Immature natural killer cell (primary cell): ENCODE measurements at regions not wholly inside any gene's neighbourhood (a gene's known extent, or its start where the extent isn't known, plus 50 kb on each side); places are given as distances from the start of the nearest gene placed in this dataset.
"Not testable (repeated sequence)": the region's sequence is repeated elsewhere in the genome, so short reads cannot be mapped to it uniquely, and the experiment has no call there.

ENCODE experiments used
- DNase-seq, 3 donors: peaks; one replicate each; pipeline ENCODE4 v3.0.0; 2022; ENCODE audit warnings: mixed read lengths in 1 of 3
- H3K27ac Mint-ChIP-seq, 6 donors: one replicate each; pipeline ENCODE4 v1.8.0; 2020; ENCODE audit warnings: mixed read lengths in 6 of 6, mild to moderate bottlenecking in 5 of 6, inconsistent platforms in 4 of 6, moderate library complexity in 3 of 6
- H3K27me3 Mint-ChIP-seq, 3 donors: one replicate each; pipeline ENCODE4 v1.8.0; 2020 to 2021; ENCODE audit warnings: low read depth in 3 of 3, mild to moderate bottlenecking in 3 of 3, mixed read lengths in 3 of 3, moderate library complexity in 3 of 3, inconsistent platforms in 1 of 3
- H3K36me3 Mint-ChIP-seq, 3 donors: one replicate each; pipeline ENCODE4 v1.8.0; 2020; ENCODE audit warnings: mixed read lengths in 3 of 3, inconsistent platforms in 2 of 3, mild to moderate bottlenecking in 2 of 3
- H3K4me1 Mint-ChIP-seq, 2 donors: one replicate each; pipeline ENCODE4 v1.8.0; 2020; ENCODE audit warnings: inconsistent platforms in 2 of 2, mild to moderate bottlenecking in 2 of 2, mixed read lengths in 2 of 2, moderate library complexity in 1 of 2
- H3K4me3 Mint-ChIP-seq, 5 donors: one replicate each; pipeline ENCODE4 v1.8.0; 2020; ENCODE audit warnings: mild to moderate bottlenecking in 5 of 5, mixed read lengths in 5 of 5, inconsistent platforms in 3 of 5, moderate library complexity in 3 of 5
- H3K9me3 Mint-ChIP-seq, 6 donors: one replicate each; pipeline ENCODE4 v1.8.0; 2020; ENCODE audit warnings: mild to moderate bottlenecking in 6 of 6, mixed read lengths in 6 of 6, inconsistent platforms in 4 of 6, moderate library complexity in 3 of 6

DNA sequence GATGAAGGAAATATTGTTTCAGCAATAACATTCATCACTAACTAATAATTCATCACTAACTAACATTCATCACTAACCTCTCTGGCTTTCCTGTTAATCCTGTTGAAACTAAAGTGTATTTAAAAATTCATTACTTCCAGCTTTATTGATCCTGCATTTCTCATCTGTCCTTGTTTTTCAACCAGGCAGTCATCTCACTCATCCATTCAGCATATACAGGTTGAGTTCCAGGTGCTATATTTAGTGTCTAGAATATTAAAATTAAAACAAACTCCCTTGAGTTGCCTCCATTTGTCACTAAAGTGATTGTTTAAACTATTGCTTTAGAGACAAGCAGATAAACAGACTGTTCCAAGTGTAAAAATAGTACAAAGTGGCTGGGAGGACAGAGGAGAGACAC lies 58.1 kb downstream of the ATXN7L3B start:
- Mint-ChIP-seq H3K27ac (no peak overlapping the region), H3K4me3 (no peak overlapping the region), H3K9me3 (peaks cover 0 to 4% (median 2%) of the 10 kb centered on the region in 6 donors), H3K4me1 (no peaks in the 10 kb centered on the region), H3K36me3 (no peaks in the 10 kb centered on the region), H3K27me3 (peaks cover 0 to 5% (median 0%) of the 10 kb centered on the region in 3 donors)
- no peak for DNase-seq

DNA sequence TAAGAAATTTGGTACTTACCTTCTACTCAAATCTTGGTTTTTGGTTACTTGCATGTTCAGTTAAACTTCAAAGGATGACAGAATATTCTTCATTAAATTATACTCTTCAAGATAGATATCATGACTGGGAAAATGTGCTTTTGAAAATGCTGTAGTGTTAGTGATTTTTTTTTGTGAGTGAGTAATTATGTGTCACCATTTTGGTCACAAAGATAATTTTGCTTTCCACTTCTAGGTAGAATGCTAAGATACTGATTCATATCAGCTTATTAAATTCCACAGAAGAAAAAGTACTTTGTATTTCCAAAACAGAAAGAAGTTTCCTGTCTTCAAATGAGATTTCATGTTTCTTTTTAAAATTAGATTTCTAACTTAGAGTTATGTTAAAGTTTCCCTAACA lies 61.2 kb downstream of the ATXN7L3B start:
- H3K27me3 Mint-ChIP-seq: peaks cover 0 to 3% (median 2%) of the 10 kb centered on the region in 3 donors

DNA sequence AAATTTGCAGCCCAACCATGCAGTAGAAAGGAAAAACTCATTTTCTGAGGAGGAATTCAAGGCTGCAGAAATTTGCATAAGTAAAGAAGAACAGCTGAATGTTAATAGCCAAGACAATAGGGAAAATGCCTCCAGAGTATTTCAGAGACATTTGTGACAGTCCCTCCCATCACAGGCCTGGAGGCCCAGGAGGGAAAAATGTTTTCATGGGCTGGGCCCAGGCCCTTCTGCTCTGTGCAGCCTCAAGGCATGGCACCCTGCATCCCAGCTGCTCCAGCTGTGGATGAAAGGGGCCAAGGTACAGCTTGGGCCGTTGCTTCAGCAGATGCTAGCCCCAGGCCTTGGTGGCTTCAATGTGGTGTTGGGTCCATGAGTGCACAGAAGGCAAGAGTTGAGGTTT lies 62.3 kb downstream of the ATXN7L3B start:
- peaks cover 0 to 9% (median 2%) of the 10 kb centered on the region in 6 donors for H3K9me3 Mint-ChIP-seq
- no peaks in the 10 kb centered on the region for H3K4me1 Mint-ChIP-seq

More for the DNA sequence above, 61.2 kb downstream of the ATXN7L3B start:
- no peak for DNase-seq
- H3K27ac Mint-ChIP-seq: no peak overlapping the region
- no peaks in the 10 kb centered on the region for H3K4me1 Mint-ChIP-seq
- H3K4me3 Mint-ChIP-seq: no peak overlapping the region
- H3K9me3 Mint-ChIP-seq: peaks cover 0 to 9% (median 2%) of the 10 kb centered on the region in 6 donors
- no peaks in the 10 kb centered on the region for H3K36me3 Mint-ChIP-seq

DNA sequence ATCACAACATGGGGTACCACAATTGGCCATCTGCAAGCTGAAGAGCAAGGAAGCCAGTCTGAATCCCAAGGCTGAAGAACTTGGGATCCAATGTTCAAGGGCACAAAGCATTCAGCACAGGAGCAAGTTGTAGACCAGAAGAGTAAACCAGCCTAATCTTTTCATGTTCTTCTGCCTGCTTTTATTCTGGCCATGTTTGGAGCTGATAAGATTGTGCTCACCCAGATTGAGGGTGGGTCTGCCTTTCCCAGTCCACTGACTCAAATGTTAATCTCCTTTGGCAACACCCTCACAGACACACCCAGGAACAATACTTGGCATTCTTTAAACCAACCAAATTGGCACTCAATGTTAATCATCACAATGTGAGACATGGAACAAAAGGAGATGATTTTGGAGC lies 63.2 kb downstream of the ATXN7L3B start:
- DNase-seq, H3K27me3 Mint-ChIP-seq, H3K36me3 Mint-ChIP-seq, H3K9me3 Mint-ChIP-seq, H3K4me1 Mint-ChIP-seq, H3K27ac Mint-ChIP-seq, H3K4me3 Mint-ChIP-seq: not testable (repeated sequence)

More for the DNA sequence above, 62.3 kb downstream of the ATXN7L3B start:
- Mint-ChIP-seq H3K27ac (no peak overlapping the region), H3K4me3 (no peak overlapping the region), H3K27me3 (peaks cover 0 to 3% (median 2%) of the 10 kb centered on the region in 3 donors), H3K36me3 (no peaks in the 10 kb centered on the region)
- DNase-seq: no peak

DNA sequence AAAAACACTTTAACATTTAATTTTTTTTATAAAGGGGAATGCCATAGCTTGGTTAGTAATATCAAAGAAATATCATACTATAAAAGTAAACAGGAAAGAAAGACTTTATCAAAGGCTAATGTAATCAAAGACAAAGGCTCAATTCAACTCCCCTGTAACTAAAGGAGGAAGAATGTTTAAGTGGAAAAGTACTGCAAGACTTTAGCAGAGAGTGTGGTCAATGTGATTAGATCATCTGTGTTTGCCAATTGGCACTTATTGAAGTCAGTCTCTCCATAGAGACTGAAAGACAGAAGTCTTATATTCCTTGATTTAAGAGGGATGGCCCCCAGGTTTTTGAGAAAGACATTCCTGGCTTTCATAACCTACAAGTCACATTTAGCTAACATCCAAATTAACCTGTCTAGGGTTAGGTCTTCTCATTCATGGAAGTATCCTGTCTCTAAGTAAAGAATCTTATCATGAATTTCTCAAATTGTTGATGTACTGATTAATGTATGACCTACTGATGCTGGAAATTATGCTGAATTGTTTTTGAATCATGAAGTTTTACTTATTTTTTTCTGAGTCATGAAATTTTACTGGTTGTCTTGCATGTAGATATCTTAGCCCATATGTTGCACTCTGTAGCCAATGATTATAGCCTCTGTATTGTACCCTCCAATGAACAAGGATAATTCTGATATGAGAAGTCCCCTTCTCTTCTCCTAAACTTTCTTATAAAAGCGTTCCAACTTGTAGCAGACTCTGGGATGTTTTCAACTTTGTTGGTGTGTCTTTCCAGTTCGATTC lies 65.4 kb downstream of the ATXN7L3B start:
- H3K4me3 Mint-ChIP-seq: no peak overlapping the region
- peaks cover 0 to 3% (median 0%) of the 10 kb centered on the region in 3 donors for H3K27me3 Mint-ChIP-seq
- no peaks in the 10 kb centered on the region for H3K4me1 Mint-ChIP-seq
- DNase-seq: no peak
- H3K27ac Mint-ChIP-seq: no peak overlapping the region
- H3K36me3 Mint-ChIP-seq: no peaks in the 10 kb centered on the region
- H3K9me3 Mint-ChIP-seq: peaks cover 0 to 4% (median 0%) of the 10 kb centered on the region in 6 donors

DNA sequence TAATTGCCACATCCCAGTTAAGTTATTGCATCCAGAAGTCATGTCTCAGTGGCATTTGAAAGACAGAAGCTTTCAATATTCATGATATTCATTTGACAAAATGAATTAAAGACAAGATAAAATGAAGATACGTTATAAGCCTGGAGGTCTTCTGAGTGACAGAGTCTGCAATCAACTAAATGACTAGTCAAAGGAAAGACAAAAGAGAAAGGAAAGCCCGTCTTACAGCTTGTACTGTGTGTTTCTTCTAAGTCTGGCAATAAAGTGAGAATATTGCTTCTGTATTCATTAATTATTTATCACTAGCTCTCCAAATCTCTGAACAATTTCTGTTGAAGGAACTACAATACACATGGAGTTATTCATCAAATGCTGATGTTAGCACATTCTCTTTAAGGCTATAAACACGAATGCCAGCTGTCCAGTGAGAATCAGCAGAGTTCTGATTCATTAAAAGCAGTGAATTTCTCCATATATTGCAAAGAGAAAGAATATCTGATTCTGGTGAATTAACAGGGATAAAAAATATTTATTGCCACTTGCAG lies 70.7 kb downstream of the ATXN7L3B start:
- Mint-ChIP-seq H3K4me3 (no peak overlapping the region), H3K27ac (no peak overlapping the region), H3K9me3 (peaks cover 0 to 2% (median 0%) of the 10 kb centered on the region in 6 donors), H3K27me3 (peaks cover 0 to 2% (median 2%) of the 10 kb centered on the region in 3 donors), H3K36me3 (no peaks in the 10 kb centered on the region), H3K4me1 (no peaks in the 10 kb centered on the region)
- no peak for DNase-seq

DNA sequence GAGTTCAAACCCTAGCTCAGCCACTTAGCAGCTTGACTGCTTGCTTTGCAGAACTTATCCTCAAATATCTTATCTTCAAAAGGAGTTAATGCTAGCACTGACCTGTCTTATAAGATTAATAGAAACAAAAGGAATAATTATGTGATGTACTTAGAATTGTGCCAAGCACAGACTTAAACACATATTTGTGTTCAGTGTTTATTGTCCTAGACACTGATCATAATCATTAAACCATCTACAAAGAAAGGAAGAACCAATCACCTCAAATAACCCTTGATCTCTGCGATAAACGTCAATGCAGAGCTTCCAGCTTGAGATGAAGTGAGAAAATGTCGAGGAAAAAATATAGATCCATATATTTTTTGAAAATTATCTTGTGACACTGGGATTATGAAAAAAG lies 73.1 kb downstream of the ATXN7L3B start:
- H3K9me3 Mint-ChIP-seq: peaks cover 0 to 2% (median 0%) of the 10 kb centered on the region in 6 donors
- no peak overlapping the region for H3K4me3 Mint-ChIP-seq
- DNase-seq: no peak
- peaks cover 0 to 2% (median 0%) of the 10 kb centered on the region in 3 donors for H3K27me3 Mint-ChIP-seq
- H3K4me1 Mint-ChIP-seq: no peaks in the 10 kb centered on the region
- no peaks in the 10 kb centered on the region for H3K36me3 Mint-ChIP-seq
- no peak overlapping the region for H3K27ac Mint-ChIP-seq

DNA sequence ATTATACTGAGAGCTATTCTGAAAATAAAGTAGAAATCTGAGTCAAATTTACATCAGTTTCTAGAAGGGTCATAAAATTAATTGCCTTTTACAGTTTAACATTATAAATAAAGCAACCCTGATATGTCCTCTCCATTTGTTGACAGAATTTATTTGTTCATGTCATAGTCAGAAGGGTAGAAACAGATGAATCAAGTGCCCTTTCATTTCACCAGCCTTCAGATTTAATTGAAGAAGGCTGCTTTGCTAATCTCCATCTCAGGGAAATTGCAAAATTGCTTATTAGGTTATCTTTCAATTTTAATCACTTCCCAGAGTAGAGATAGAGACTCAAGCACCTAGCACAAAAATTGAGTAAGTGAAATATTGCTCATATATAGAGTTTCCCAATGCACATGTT lies 76.8 kb downstream of the ATXN7L3B start:
- DNase-seq: no peak
- Mint-ChIP-seq H3K36me3 (no peaks in the 10 kb centered on the region), H3K4me1 (no peaks in the 10 kb centered on the region), H3K9me3 (peaks cover 0 to 2% (median 0%) of the 10 kb centered on the region in 6 donors), H3K27me3 (peaks cover 0 to 2% (median 0%) of the 10 kb centered on the region in 3 donors), H3K27ac (no peak overlapping the region), H3K4me3 (no peak overlapping the region)

DNA sequence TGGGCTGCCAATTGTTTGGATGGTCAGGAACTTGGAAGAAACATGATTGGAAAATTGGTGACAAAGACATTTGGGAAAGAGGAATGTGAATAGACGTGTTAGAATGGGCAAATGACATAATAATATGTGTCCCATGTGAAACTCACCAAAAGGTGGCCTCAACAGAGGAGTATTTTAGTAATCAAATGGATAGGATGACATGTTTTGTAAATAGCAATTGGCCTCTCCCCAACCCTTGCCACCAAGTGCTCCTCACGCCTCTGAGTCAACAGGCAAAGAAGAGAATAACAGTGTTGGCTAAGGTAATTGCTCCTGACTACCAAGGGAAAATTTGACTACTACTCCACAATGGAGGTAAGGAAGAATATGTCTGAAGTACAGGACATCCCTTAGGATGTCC lies 81.4 kb downstream of the ATXN7L3B start:
- Mint-ChIP-seq H3K36me3 (no peaks in the 10 kb centered on the region), H3K9me3 (no peaks in the 10 kb centered on the region), H3K4me1 (no peaks in the 10 kb centered on the region), H3K27me3 (no peaks in the 10 kb centered on the region), H3K27ac (no peak overlapping the region), H3K4me3 (no peak overlapping the region)
- DNase-seq: no peak

DNA sequence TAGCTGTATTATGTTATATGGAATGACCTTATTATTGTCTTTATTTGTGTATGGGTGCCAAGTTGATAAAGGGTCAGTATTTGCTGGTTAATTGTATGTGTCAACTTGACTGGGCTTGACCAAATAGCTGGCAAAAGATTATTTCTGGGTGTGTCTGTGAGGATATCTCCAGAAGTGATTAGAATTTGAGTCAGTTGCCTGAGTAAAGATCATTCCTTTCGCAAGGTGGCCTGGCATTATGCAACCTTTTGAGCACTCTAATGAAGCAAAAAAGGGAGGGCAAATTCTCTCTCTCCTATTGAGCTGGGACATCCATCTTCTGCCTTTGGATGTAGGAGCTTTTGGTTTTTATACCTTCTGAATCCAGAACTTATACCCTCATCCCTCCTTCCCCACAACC lies 82.2 kb downstream of the ATXN7L3B start:
- no peaks in the 10 kb centered on the region for H3K9me3 Mint-ChIP-seq
- no peak overlapping the region for H3K27ac Mint-ChIP-seq
- H3K4me1 Mint-ChIP-seq: no peaks in the 10 kb centered on the region
- H3K36me3 Mint-ChIP-seq: no peaks in the 10 kb centered on the region
- DNase-seq: no peak
- H3K4me3 Mint-ChIP-seq: no peak overlapping the region
- H3K27me3 Mint-ChIP-seq: no peaks in the 10 kb centered on the region

DNA sequence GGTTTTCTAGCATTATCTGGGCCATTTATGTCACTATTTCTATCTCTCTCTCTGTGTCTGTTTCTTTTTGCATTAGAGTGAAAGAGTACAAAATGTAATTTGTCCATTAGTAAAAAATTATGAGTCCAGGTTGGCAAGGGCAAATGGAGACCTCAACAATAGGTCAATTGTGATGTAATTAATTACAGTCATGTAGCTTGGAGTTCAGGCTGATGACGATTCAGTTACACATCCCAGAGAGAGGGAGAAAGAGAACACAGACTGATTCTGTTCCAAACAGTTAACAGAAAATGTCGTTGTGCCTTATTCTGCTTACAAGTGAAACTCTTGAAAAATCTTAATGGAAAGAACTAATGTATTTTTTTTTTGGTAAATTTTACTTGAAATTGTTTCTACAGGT lies 83.3 kb downstream of the ATXN7L3B start:
- no peaks in the 10 kb centered on the region for H3K36me3 Mint-ChIP-seq
- H3K9me3 Mint-ChIP-seq: no peaks in the 10 kb centered on the region
- no peak overlapping the region for H3K27ac Mint-ChIP-seq
- no peak for DNase-seq
- H3K27me3 Mint-ChIP-seq: no peaks in the 10 kb centered on the region
- H3K4me1 Mint-ChIP-seq: no peaks in the 10 kb centered on the region
- no peak overlapping the region for H3K4me3 Mint-ChIP-seq

DNA sequence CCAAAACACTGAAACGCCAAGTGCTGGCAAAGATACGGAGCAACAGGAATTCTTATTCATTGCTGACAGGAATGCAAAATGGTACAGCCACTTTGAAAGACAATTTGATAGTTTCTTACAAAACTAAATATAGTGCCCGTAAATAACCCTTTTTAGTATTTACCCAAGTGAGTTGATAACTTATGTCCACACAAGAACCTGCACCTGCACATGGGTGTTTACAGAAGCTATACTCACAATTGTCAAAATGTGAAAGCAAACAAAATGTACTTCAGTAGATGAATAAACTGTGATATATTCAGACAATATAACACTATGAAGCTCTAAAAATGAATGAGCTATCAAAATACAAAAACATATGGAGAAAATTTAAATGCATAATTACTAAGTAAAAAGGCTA lies 86.6 kb downstream of the ATXN7L3B start:
- no peaks in the 10 kb centered on the region for H3K4me1 Mint-ChIP-seq
- no peaks in the 10 kb centered on the region for H3K36me3 Mint-ChIP-seq
- no peak for DNase-seq
- H3K27ac Mint-ChIP-seq: no peak overlapping the region
- no peaks in the 10 kb centered on the region for H3K27me3 Mint-ChIP-seq
- H3K4me3 Mint-ChIP-seq: no peak overlapping the region
- H3K9me3 Mint-ChIP-seq: peaks cover 0 to 6% (median 0%) of the 10 kb centered on the region in 6 donors

DNA sequence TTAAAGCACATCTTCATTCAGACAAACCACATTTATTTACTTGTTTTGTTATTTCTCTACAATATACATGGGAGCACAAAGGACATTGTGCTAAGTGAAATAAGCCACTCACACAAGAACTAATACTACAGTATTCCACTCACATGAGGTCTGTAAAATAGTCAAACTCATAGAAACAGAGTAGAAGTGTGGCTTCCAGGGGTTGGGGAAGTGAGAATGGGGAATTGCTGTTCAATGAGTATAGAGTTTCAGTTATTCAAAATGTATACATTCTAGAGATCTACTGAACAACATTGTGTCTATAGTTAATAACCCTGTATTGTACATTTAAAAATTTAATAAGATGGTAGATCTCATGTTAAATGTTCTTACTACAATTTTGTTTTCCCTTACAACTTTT lies 88.8 kb downstream of the ATXN7L3B start:
- Mint-ChIP-seq H3K4me1 (no peaks in the 10 kb centered on the region), H3K4me3 (no peak overlapping the region), H3K36me3 (no peaks in the 10 kb centered on the region), H3K27ac (no peak overlapping the region), H3K9me3 (peaks cover 0 to 12% (median 0%) of the 10 kb centered on the region in 6 donors), H3K27me3 (no peaks in the 10 kb centered on the region)
- DNase-seq: no peak

DNA sequence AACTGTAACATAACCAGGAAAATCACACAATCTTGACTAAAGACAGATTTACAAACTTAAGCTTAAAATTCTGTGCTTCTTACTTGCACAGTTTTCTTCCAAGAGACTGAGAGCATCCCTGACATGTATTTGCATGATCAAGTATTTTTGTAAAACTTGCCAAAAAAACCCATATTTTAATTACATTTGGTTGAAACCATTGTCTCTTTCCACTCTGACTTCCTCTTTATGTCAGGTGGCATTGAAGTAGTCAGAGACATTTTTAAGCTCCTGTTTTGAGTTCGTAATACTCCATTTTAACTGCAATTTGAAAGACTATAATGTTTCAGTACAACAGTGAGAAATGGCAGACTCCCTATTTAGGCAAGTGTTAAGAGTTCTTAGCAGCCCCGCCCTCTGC lies 103.6 kb downstream of the ATXN7L3B start:
- no peak overlapping the region for H3K4me3 Mint-ChIP-seq

More for the DNA sequence above, 103.6 kb downstream of the ATXN7L3B start:
- Mint-ChIP-seq H3K4me1 (no peaks in the 10 kb centered on the region), H3K27ac (no peak overlapping the region), H3K36me3 (no peaks in the 10 kb centered on the region), H3K9me3 (peaks cover 0 to 4% (median 0%) of the 10 kb centered on the region in 6 donors), H3K27me3 (peaks cover 0 to 2% (median 0%) of the 10 kb centered on the region in 3 donors)
- DNase-seq: no peak
